PFSK-1 (cell line): ENCODE measurements at regions not wholly inside any gene's neighbourhood (a gene's known extent, or its start where the extent isn't known, plus 50 kb on each side); places are given as distances from the start of the nearest gene placed in this dataset.

Experiments used
- POLR2AphosphoS5 ChIP-seq: IDR thresholded peaks from 2 replicates; pipeline ENCODE4 v1.6.1; 2012; ENCODE audit warnings: low read depth, mild to moderate bottlenecking, control low read depth, low read length, moderate library complexity
- REST ChIP-seq, 2 experiments: IDR thresholded peaks; 2 replicates each; pipeline versions ENCODE4 v1.6.1 to v1.8.0; 2011 to 2012; ENCODE audit warnings: low read depth in 2 of 2, low read length in 2 of 2, control low read depth in 1 of 2, inconsistent platforms in 1 of 2, mild to moderate bottlenecking in 1 of 2, moderate library complexity in 1 of 2; ENCODE audit not compliant: insufficient read depth in 1 of 2
- SIN3A ChIP-seq: IDR thresholded peaks from 2 replicates; pipeline ENCODE4 v1.6.1; 2012; ENCODE audit warnings: mild to moderate bottlenecking, low read length, moderate library complexity, borderline replicate concordance; ENCODE audit not compliant: insufficient read depth
- TAF1 ChIP-seq: IDR thresholded peaks from 2 replicates; pipeline ENCODE4 v1.6.1; 2012; ENCODE audit warnings: low read length, control low read depth, borderline replicate concordance; ENCODE audit not compliant: insufficient read depth

GRCh38 chr2:128815248-128815647, 496.6 kb upstream of the HS6ST1 start:
- no peak for TF ChIP-seq SIN3A
- TF ChIP-seq TAF1, result no peak
- TF ChIP-seq POLR2AphosphoS5, result no peak
- no peak for TF ChIP-seq REST (IDR thresholded peaks at IDR 0.05; ENCODE audit: insufficient read depth in 1 of 2, low read depth in 2 of 2, low read length in 2 of 2)
